ENCODE measurements at regions not wholly inside any gene's neighbourhood (a gene's known extent, or its start where the extent isn't known, plus 50 kb on each side); places are given as distances from the start of the nearest gene placed in this dataset.

DNA sequence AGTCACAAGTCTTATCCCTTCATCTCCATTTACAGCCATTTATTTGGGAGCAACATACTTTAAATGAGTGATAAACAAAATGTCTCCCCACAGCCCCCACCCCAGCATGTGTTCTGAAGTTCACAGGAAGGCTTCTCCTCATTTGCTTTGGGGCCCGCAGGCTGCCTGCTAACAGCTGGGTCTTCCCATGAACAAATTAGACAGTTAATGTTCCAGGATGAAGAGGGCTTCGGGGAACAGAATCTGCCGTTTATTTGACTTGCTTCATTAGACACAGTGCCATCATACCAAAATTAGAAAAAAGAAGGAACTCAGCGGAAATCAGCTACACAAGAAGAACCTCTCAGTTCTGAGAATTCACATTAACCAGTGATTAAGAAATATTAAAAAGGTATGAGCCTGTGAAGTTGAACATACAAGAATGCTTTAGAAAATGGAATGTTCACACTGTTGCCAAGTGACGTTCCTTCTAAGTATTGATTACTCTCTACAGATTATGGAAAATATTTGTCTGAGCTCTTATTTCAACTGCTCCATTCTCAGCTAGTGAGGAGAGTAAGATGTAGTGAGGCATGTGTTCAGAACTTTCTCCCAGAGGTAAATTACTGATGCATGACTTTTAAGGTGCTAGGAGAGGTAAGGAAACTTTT, 107.5 kb upstream of the THBS1 start:
- TF ChIP-seq, protein P1, sequence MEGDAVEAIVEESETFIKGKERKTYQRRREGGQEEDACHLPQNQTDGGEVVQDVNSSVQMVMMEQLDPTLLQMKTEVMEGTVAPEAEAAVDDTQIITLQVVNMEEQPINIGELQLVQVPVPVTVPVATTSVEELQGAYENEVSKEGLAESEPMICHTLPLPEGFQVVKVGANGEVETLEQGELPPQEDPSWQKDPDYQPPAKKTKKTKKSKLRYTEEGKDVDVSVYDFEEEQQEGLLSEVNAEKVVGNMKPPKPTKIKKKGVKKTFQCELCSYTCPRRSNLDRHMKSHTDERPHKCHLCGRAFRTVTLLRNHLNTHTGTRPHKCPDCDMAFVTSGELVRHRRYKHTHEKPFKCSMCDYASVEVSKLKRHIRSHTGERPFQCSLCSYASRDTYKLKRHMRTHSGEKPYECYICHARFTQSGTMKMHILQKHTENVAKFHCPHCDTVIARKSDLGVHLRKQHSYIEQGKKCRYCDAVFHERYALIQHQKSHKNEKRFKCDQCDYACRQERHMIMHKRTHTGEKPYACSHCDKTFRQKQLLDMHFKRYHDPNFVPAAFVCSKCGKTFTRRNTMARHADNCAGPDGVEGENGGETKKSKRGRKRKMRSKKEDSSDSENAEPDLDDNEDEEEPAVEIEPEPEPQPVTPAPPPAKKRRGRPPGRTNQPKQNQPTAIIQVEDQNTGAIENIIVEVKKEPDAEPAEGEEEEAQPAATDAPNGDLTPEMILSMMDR (IDR thresholded peaks at IDR 0.05): no peak
- H3K9me3 ChIP-seq: no peaks in the 10 kb centered on the region
- H3K27me3 ChIP-seq: no peaks in the 10 kb centered on the region
- no peak overlapping the region for H3K4me3 ChIP-seq
- H3K36me3 ChIP-seq: no peaks in the 10 kb centered on the region
- H3K4me1 ChIP-seq: peaks cover 0 to 45% (median 10%) of the 10 kb centered on the region in 4 donors
- intact Hi-C loops (cut with DNase I; ENCODE audit: low total_unique reads): no loop called here
- DNase-seq: no peak
- peak overlapping the region; percentile 67 to 73 for H3K27ac ChIP-seq

DNA sequence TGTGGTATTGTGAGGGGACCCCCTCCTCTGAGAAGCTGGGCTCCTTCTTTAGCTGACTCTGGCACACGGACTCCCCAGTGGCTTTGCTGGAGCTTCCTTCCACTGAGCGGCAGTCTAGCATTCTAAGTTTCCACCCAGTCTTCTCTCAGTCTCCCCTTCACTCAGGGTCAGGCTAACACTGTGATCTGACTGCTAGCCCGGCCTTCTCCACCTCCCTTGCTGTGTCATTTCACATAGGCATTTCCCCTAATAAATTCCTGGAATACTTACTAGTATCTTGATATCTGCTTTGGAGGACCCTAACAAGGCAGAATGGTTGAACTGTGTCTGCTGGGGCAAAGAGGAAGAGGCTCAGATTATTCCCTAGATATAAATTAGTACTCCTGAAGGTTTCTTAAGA, 106.2 kb upstream of the THBS1 start:
- intact Hi-C loops (cut with DNase I; ENCODE audit: low total_unique reads): no loop called here
- Histone ChIP-seq H3K4me3 (no peak overlapping the region), H3K4me1 (peaks cover 0 to 45% (median 10%) of the 10 kb centered on the region in 4 donors), H3K36me3 (no peaks in the 10 kb centered on the region), H3K9me3 (no peaks in the 10 kb centered on the region), H3K27ac (peak overlapping the region in 1 of 2 donors; percentile 73), H3K27me3 (no peaks in the 10 kb centered on the region)
- no peak for DNase-seq
- TF ChIP-seq, protein P1 (IDR thresholded peaks at IDR 0.05): no peak

DNA sequence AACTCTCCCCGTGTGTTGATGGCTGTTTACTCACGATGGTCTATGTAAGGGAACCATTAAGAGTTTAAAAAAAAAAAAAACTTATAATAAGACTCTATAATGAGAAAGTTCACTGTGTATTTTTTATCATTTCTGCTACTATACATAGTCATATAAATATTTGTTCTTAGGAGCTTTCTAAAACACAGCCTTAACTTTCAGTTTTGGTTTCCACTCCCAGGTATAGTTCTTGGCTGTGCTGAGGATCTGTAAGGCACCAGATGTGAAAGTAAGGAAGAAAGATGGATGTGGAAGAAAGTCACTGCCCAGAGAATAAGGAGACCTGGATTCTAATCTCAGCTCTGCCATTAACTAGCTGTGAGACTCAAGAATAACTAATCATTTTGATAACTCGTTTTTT, 101.9 kb upstream of the THBS1 start:
- DNase-seq: no peak
- Histone ChIP-seq H3K36me3 (no peaks in the 10 kb centered on the region), H3K27me3 (no peaks in the 10 kb centered on the region), H3K4me1 (peaks cover 0 to 22% (median 5%) of the 10 kb centered on the region in 4 donors), H3K4me3 (no peak overlapping the region), H3K9me3 (no peaks in the 10 kb centered on the region), H3K27ac (no peak overlapping the region)
- intact Hi-C loops (cut with DNase I; ENCODE audit: low total_unique reads): no loop called here
- TF ChIP-seq, protein P1 (IDR thresholded peaks at IDR 0.05): no peak

DNA sequence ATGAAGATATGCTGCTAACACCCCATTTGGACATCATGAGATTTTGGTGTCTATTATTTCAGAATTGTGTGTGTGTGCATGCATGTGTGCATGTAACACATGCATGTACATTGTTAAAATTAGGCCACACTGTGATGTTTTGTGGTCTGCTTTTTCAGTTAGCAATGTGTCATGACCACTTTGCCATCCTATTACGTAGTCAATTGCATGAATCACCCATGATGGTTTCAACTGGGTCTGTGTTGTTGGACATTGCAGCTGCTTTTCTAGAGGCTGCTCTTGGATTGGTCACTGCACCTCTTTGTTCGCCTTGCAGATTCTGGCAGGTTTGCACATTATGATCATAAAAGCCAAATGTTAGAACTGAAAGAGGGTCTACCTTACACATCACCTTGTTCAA, 101.0 kb upstream of the THBS1 start:
- Histone ChIP-seq H3K4me3 (no peak overlapping the region), H3K36me3 (no peaks in the 10 kb centered on the region), H3K9me3 (no peaks in the 10 kb centered on the region), H3K27ac (no peak overlapping the region), H3K27me3 (no peaks in the 10 kb centered on the region), H3K4me1 (peaks cover 0 to 21% (median 5%) of the 10 kb centered on the region in 4 donors)
- intact Hi-C loops (cut with DNase I; ENCODE audit: low total_unique reads): no loop called here
- DNase-seq: no peak
- TF ChIP-seq, protein P1 (IDR thresholded peaks at IDR 0.05): no peak

DNA sequence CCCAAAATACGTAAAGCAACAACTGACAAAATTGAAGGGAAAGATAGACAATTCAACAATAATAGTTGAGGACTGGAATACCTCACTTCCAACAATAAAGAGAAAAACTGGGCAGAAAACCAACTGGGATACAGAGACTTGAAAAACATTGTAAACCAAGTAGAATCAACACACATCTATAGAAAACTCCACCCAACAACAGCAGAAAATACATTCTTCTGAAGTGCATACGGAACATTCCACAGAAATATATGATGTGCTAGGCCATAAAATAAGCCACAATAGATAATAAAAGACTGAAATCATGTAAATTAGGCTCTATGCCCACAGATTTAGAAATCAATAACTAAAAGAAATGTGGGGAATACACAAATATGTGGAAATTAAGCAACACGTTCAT, 98.4 kb upstream of the THBS1 start:
- Histone ChIP-seq H3K27ac (no peak overlapping the region), H3K4me1 (peaks cover 0 to 8% (median 3%) of the 10 kb centered on the region in 4 donors), H3K4me3 (no peak overlapping the region), H3K27me3 (no peaks in the 10 kb centered on the region), H3K36me3 (no peaks in the 10 kb centered on the region), H3K9me3 (no peaks in the 10 kb centered on the region)
- no peak for DNase-seq
- TF ChIP-seq, protein P1 (IDR thresholded peaks at IDR 0.05): no peak
- intact Hi-C loops (cut with DNase I; ENCODE audit: low total_unique reads): no loop called here
